ENCODE measurements at regions not wholly inside any gene's neighbourhood (a gene's known extent, or its start where the extent isn't known, plus 50 kb on each side); places are given as distances from the start of the nearest gene placed in this dataset.

DNA sequence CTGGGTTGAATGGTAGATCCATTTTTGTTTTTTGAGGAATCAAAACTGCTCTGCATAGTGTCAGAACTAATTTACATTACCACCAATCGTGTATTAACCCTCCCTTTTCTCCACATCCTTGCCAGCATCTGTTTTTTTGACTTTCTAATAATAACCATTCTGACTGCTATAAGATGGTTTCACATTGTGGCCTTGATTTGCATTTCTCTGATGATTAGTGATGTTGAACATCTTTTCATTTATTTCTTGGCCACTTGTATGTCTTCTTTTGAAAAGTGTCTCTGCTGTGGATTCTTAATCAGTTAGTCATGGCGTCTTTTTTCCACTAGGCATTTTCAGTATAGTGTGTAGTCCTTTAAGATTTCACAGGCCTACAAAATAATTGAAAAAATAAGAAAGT is 2144.3 kb upstream of the C9orf72 start:
- no peaks in the 10 kb centered on the region for H3K4me1 ChIP-seq (ENCODE audit: control insufficient read depth in 1 of 2, insufficient read depth in 2 of 2, low read length in 2 of 2)
- intact Hi-C loops (cut with micrococcal nuclease) = loop anchor here (5.0 kb wide), 1 partner anchor 50 kb away; no protein-coding TSS in a partner anchor
- no peak overlapping the region for H3K4me2 ChIP-seq (ENCODE audit: low read length)
- TF ChIP-seq RAD21 (IDR thresholded peaks at IDR 0.05; ENCODE audit: low read depth) = no peak
- TF ChIP-seq, protein P1, sequence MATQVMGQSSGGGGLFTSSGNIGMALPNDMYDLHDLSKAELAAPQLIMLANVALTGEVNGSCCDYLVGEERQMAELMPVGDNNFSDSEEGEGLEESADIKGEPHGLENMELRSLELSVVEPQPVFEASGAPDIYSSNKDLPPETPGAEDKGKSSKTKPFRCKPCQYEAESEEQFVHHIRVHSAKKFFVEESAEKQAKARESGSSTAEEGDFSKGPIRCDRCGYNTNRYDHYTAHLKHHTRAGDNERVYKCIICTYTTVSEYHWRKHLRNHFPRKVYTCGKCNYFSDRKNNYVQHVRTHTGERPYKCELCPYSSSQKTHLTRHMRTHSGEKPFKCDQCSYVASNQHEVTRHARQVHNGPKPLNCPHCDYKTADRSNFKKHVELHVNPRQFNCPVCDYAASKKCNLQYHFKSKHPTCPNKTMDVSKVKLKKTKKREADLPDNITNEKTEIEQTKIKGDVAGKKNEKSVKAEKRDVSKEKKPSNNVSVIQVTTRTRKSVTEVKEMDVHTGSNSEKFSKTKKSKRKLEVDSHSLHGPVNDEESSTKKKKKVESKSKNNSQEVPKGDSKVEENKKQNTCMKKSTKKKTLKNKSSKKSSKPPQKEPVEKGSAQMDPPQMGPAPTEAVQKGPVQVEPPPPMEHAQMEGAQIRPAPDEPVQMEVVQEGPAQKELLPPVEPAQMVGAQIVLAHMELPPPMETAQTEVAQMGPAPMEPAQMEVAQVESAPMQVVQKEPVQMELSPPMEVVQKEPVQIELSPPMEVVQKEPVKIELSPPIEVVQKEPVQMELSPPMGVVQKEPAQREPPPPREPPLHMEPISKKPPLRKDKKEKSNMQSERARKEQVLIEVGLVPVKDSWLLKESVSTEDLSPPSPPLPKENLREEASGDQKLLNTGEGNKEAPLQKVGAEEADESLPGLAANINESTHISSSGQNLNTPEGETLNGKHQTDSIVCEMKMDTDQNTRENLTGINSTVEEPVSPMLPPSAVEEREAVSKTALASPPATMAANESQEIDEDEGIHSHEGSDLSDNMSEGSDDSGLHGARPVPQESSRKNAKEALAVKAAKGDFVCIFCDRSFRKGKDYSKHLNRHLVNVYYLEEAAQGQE (IDR thresholded peaks at IDR 0.05; ENCODE audit: low read depth) = no peak
- TF ChIP-seq ZNF274 (IDR thresholded peaks at IDR 0.05; ENCODE audit: low read depth, low read length) = no peak
- TF ChIP-seq, protein P2, sequence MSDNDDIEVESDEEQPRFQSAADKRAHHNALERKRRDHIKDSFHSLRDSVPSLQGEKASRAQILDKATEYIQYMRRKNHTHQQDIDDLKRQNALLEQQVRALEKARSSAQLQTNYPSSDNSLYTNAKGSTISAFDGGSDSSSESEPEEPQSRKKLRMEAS (IDR thresholded peaks at IDR 0.05) = no peak
- TF ChIP-seq FOSL1 (IDR thresholded peaks at IDR 0.05; ENCODE audit: low read depth) = no peak
- no peak for TF ChIP-seq EGR1 (IDR thresholded peaks at IDR 0.05; ENCODE audit: low read depth)
- no peak for TF ChIP-seq SP1 (IDR thresholded peaks at IDR 0.05; ENCODE audit: low read depth)
- TF ChIP-seq, protein P3, sequence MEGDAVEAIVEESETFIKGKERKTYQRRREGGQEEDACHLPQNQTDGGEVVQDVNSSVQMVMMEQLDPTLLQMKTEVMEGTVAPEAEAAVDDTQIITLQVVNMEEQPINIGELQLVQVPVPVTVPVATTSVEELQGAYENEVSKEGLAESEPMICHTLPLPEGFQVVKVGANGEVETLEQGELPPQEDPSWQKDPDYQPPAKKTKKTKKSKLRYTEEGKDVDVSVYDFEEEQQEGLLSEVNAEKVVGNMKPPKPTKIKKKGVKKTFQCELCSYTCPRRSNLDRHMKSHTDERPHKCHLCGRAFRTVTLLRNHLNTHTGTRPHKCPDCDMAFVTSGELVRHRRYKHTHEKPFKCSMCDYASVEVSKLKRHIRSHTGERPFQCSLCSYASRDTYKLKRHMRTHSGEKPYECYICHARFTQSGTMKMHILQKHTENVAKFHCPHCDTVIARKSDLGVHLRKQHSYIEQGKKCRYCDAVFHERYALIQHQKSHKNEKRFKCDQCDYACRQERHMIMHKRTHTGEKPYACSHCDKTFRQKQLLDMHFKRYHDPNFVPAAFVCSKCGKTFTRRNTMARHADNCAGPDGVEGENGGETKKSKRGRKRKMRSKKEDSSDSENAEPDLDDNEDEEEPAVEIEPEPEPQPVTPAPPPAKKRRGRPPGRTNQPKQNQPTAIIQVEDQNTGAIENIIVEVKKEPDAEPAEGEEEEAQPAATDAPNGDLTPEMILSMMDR (IDR thresholded peaks at IDR 0.05 in 2 of 3, conservative IDR thresholded peaks at IDR 0.05 in 1 of 3; ENCODE audit: borderline replicate concordance in 1 of 3, insufficient read depth in 1 of 3, low read depth in 2 of 3, low read length in 2 of 3) = no peak
- TF ChIP-seq ELF1 (IDR thresholded peaks at IDR 0.05; ENCODE audit: borderline replicate concordance, low read depth) = no peak
- no peak for TF ChIP-seq SRF (IDR thresholded peaks at IDR 0.05; ENCODE audit: low read depth)
- no peak for TF ChIP-seq TCF7L2 (IDR thresholded peaks at IDR 0.05; ENCODE audit: borderline replicate concordance, extremely low read depth, insufficient read depth, insufficient read length)
- TF ChIP-seq CEBPB (IDR thresholded peaks at IDR 0.05; ENCODE audit: low read depth) = no peak
- no peak for TF ChIP-seq ZFX (IDR thresholded peaks at IDR 0.05)
- TF ChIP-seq JUND (IDR thresholded peaks at IDR 0.05) = no peak
- CTCF ChIA-PET = no interaction called here
- no peak overlapping the region for H2AFZ ChIP-seq (ENCODE audit: low read depth, low read length, poor library complexity, severe bottlenecking)
- no peaks in the 10 kb centered on the region for H3K9me2 ChIP-seq (ENCODE audit: insufficient read depth)
- no peaks in the 10 kb centered on the region for H3K79me2 ChIP-seq (ENCODE audit: insufficient read depth, low read length)
- RAD21 ChIA-PET (ENCODE audit: low non-redundant PET in 1 of 2, low total read pairs in 2 of 2, uncharacterized antibody in 2 of 2, unreplicated experiment in 2 of 2) = no interaction called here
- H3K9ac ChIP-seq (ENCODE audit: low read length) = no peak overlapping the region
- ATAC-seq (no peak), DNase-seq (ENCODE audit: low read depth, low spot score) (no peak)
- no peak overlapping the region for H3K4me3 ChIP-seq (replicated peaks in 1 of 2; ENCODE audit: low read depth in 1 of 2, low read length in 2 of 2)
- BruUV-seq (replicated peaks) = no TSS peak
- no peak overlapping the region for H3K27ac ChIP-seq (ENCODE audit: low read depth, low read length)
- no peaks in the 10 kb centered on the region for H3K27me3 ChIP-seq (ENCODE audit: insufficient read depth, low read length)
- no peaks in the 10 kb centered on the region; a peak in 1 of 4 replicates for H3K9me3 ChIP-seq (ENCODE audit: control insufficient read depth in 1 of 2, insufficient read depth in 1 of 2, low read depth in 1 of 2, low read length in 2 of 2)
- no peaks in the 10 kb centered on the region for H3K36me3 ChIP-seq (ENCODE audit: control insufficient read depth in 1 of 2, insufficient read depth in 2 of 2, low read length in 2 of 2)
- no peaks in the 10 kb centered on the region for H4K20me1 ChIP-seq (ENCODE audit: insufficient read depth)
- POLR2A ChIA-PET = no interaction called here
